ENCODE measurements at regions not wholly inside any gene's neighbourhood (a gene's known extent, or its start where the extent isn't known, plus 50 kb on each side); places are given as distances from the start of the nearest gene placed in this dataset.

GRCh38 chr17:14701886-14702285, 401.0 kb downstream of the HS3ST3B1 start:
- TF ChIP-seq CTCF (IDR thresholded peaks at IDR 0.05) (no peak), POLR2A (IDR thresholded peaks at IDR 0.05) (no peak)

Data from breast epithelium (tissue), 3 donors.